IMR-90 (cell line): ENCODE measurements at regions not wholly inside any gene's neighbourhood (a gene's known extent, or its start where the extent isn't known, plus 50 kb on each side); places are given as distances from the start of the nearest gene placed in this dataset.

Experiments used
- ATAC-seq: fragments of 200-7000 bp; cut with Tn5 transposase; 2 replicates; pipeline ENCODE4 v1.9.1; 2020; ENCODE audit warnings: low read depth, mild to moderate bottlenecking, moderate library complexity
- BruUV-seq: library from RNA; stranded (reverse); fragments of 400-500 nt; replicated peaks from 2 replicates; lab custom pipeline; 2021; lab: Mats Ljungman, UMichigan
- CTCF ChIA-PET: fragments of 300-600 bp; formaldehyde crosslinking; extraction: SDS; loops from one replicate; lab custom pipeline; 2021; ENCODE audit warnings: antibody characterized with exemption; lab: Yijun Ruan, JAX
- POLR2A ChIA-PET: fragments of 300-600 bp; sonication (Branson Sonifier 250); formaldehyde crosslinking; loops from one replicate; lab custom pipeline; 2022; ENCODE audit warnings: antibody characterized with exemption; ENCODE audit not compliant: unreplicated experiment; lab: Charles Lee
- DNase-seq: peaks from one replicate; pipeline ENCODE4 v3.0.0; 2013
- H2AFZ ChIP-seq: replicated peaks from 2 replicates; pipeline ENCODE3; 2013; ENCODE audit warnings: low read length, mild to moderate bottlenecking; ENCODE audit not compliant: poor library complexity
- H2AK5ac ChIP-seq: 2 replicates; pipeline ENCODE4 v1.6.1; 2013; ENCODE audit warnings: low read depth, low read length, inconsistent platforms
- H2AK9ac ChIP-seq: replicated peaks from 2 replicates; pipeline ENCODE3; 2013; ENCODE audit warnings: mild to moderate bottlenecking, low read depth, low read length, moderate library complexity; ENCODE audit not compliant: poor library complexity
- H2BK120ac ChIP-seq: 2 replicates; pipeline ENCODE4 v1.6.1; 2013; ENCODE audit warnings: low read depth, low read length, inconsistent platforms
- H2BK15ac ChIP-seq: 3 replicates; pipeline ENCODE4 v1.6.1; 2013; ENCODE audit warnings: low read depth, low read length, inconsistent platforms
- H2BK20ac ChIP-seq: 2 replicates; pipeline ENCODE4 v1.6.1; 2013; ENCODE audit warnings: low read depth, mild to moderate bottlenecking, inconsistent platforms, low read length, moderate library complexity
- H2BK5ac ChIP-seq: 2 replicates; pipeline ENCODE4 v1.6.1; 2013; ENCODE audit warnings: mild to moderate bottlenecking, low read depth, low read length, inconsistent platforms; ENCODE audit not compliant: poor library complexity, severe bottlenecking
- H3K14ac ChIP-seq: replicated peaks from 2 replicates; pipeline ENCODE4 v1.6.1; 2013; ENCODE audit warnings: low read depth, low read length, inconsistent platforms
- H3K18ac ChIP-seq: 2 replicates; pipeline ENCODE4 v1.6.1; 2013; ENCODE audit warnings: low read depth, low read length, control low read depth
- H3K23ac ChIP-seq: 2 replicates; pipeline ENCODE4 v1.6.1; 2013; ENCODE audit warnings: low read depth, low read length, inconsistent platforms
- H3K27ac ChIP-seq: 2 replicates; pipeline ENCODE4 v1.5.1; 2013; ENCODE audit warnings: mild to moderate bottlenecking, control low read depth, low read length; ENCODE audit not compliant: insufficient read depth
- H3K27me3 ChIP-seq: 2 replicates; pipeline ENCODE4 v1.6.1; 2013; ENCODE audit warnings: low read length; ENCODE audit not compliant: control insufficient read depth, insufficient read depth
- H3K36me3 ChIP-seq: 2 replicates; pipeline ENCODE4 v1.6.1; 2013; ENCODE audit warnings: low read length, mixed read lengths; ENCODE audit not compliant: control insufficient read depth, insufficient read depth
- H3K4ac ChIP-seq: 2 replicates; pipeline ENCODE4 v1.6.1; 2013; ENCODE audit warnings: low read depth, low read length, inconsistent platforms
- H3K4me1 ChIP-seq: 2 replicates; pipeline ENCODE4 v1.6.1; 2013; ENCODE audit warnings: low read length, mixed read lengths; ENCODE audit not compliant: control insufficient read depth, insufficient read depth
- H3K4me2 ChIP-seq: 2 replicates; pipeline ENCODE4 v1.6.1; 2013; ENCODE audit warnings: low read depth, mild to moderate bottlenecking, control low read depth, low read length, moderate library complexity
- H3K4me3 ChIP-seq: 2 replicates; pipeline ENCODE4 v1.5.1; 2013; ENCODE audit warnings: low read depth, mild to moderate bottlenecking, control low read depth, low read length, moderate library complexity; ENCODE audit not compliant: insufficient read depth
- H3K56ac ChIP-seq: 2 replicates; pipeline ENCODE4 v1.6.1; 2013; ENCODE audit warnings: low read length, inconsistent platforms; ENCODE audit not compliant: insufficient read depth; ENCODE audit errors: extremely low read depth
- H3K79me1 ChIP-seq, 2 experiments: 2 replicates each; pipeline ENCODE4 v1.6.1; 2013; ENCODE audit warnings: low read length in 2 of 2, inconsistent platforms in 1 of 2, low read depth in 1 of 2
- H3K9ac ChIP-seq: 2 replicates; pipeline ENCODE4 v1.6.1; 2013; ENCODE audit warnings: low read depth, low read length, control low read depth
- H3K9me1 ChIP-seq: 2 replicates; pipeline ENCODE4 v1.6.1; 2013; ENCODE audit warnings: low read length, inconsistent platforms; ENCODE audit not compliant: insufficient read depth
- H3K9me3 ChIP-seq: 2 replicates; pipeline ENCODE4 v1.6.1; 2013; ENCODE audit warnings: low read length; ENCODE audit not compliant: control insufficient read depth, insufficient read depth
- H4K20me1 ChIP-seq: 2 replicates; pipeline ENCODE4 v1.6.1; 2013; ENCODE audit warnings: low read length, inconsistent platforms; ENCODE audit not compliant: insufficient read depth
- H4K5ac ChIP-seq: 2 replicates; pipeline ENCODE4 v1.6.1; 2013; ENCODE audit warnings: mild to moderate bottlenecking, low read depth, low read length, control low read depth
- H4K8ac ChIP-seq, 2 experiments: 2 replicates each; pipeline ENCODE4 v1.6.1; 2013; ENCODE audit warnings: low read depth in 2 of 2, low read length in 2 of 2, control low read depth in 1 of 2, inconsistent platforms in 1 of 2
- H4K91ac ChIP-seq: 2 replicates; pipeline ENCODE4 v1.6.1; 2013; ENCODE audit warnings: low read depth, low read length, inconsistent platforms; ENCODE audit not compliant: insufficient read depth
- BHLHE40 ChIP-seq: fragments of 150-350 bp; IDR thresholded peaks from 2 replicates; pipeline ENCODE4 v1.6.1; 2016; ENCODE audit warnings: mild to moderate bottlenecking, low read depth, low read length
- CEBPB ChIP-seq: IDR thresholded peaks from 2 replicates; pipeline ENCODE4 v1.6.1; 2012; ENCODE audit warnings: low read depth, low read length, improper control_type of control experiment
- CHD1 ChIP-seq: IDR thresholded peaks from 2 replicates; pipeline ENCODE4 v1.6.1; 2012; ENCODE audit warnings: low read depth, low read length, improper control_type of control experiment
- FOS ChIP-seq: fragments of 150-350 bp; IDR thresholded peaks from 2 replicates; pipeline ENCODE4 v1.6.1; 2016; ENCODE audit warnings: low read depth, low read length
- MAFK ChIP-seq: IDR thresholded peaks from 2 replicates; pipeline ENCODE4 v1.6.1; 2012; ENCODE audit warnings: low read depth, low read length, improper control_type of control experiment
- MAZ ChIP-seq: IDR thresholded peaks from 2 replicates; pipeline ENCODE4 v1.6.1; 2012; ENCODE audit warnings: low read depth, mild to moderate bottlenecking, low read length, improper control_type of control experiment, moderate library complexity, borderline replicate concordance
- MXI1 ChIP-seq: IDR thresholded peaks from 2 replicates; pipeline ENCODE4 v1.6.1; 2012; ENCODE audit warnings: low read depth, mild to moderate bottlenecking, low read length, moderate library complexity, borderline replicate concordance
- NFE2L2 ChIP-seq: fragments of 150-350 bp; IDR thresholded peaks from 2 replicates; pipeline ENCODE4 v1.6.1; 2016; ENCODE audit warnings: low read depth, mild to moderate bottlenecking, low read length
- POLR2A ChIP-seq: IDR thresholded peaks from 2 replicates; pipeline ENCODE4 v1.6.1; 2012; ENCODE audit warnings: mild to moderate bottlenecking, low read depth, low read length
- RAD21 ChIP-seq: IDR thresholded peaks from 2 replicates; pipeline ENCODE4 v1.6.1; 2012; ENCODE audit warnings: low read length, improper control_type of control experiment
- RCOR1 ChIP-seq: IDR thresholded peaks from 2 replicates; pipeline ENCODE4 v1.6.1; 2012; ENCODE audit warnings: mild to moderate bottlenecking, low read length, improper control_type of control experiment; ENCODE audit not compliant: insufficient replicate concordance
- RFX5 ChIP-seq: IDR thresholded peaks from 2 replicates; pipeline ENCODE4 v1.8.0; 2012; ENCODE audit warnings: low read depth, mild to moderate bottlenecking, low read length, moderate library complexity
- SMC3 ChIP-seq: fragments of 150-350 bp; IDR thresholded peaks from 2 replicates; pipeline ENCODE4 v1.6.1; 2016; ENCODE audit warnings: low read depth, mild to moderate bottlenecking, antibody characterized with exemption, low read length, moderate library complexity
- WGBS, 2 experiments: methylation state at CpG; one replicate each; pipeline versions ENCODE4 v1.1.5 to v1.1.7; 2013; ENCODE audit warnings: missing lambda C conversion rate in 2 of 2; ENCODE audit not compliant: insufficient read length in 1 of 2; ENCODE audit errors: extremely low coverage in 2 of 2; 5-methylcytosine and 5-hydroxymethylcytosine counted together
- dilution Hi-C: fragments of 300-500 bp; cut with HindIII; formaldehyde crosslinking; loops from one replicate; pipeline ENCODE4 v1.14.3; 2018; ENCODE audit warnings: low sequenced_read_pairs; ENCODE audit not compliant: unreplicated experiment
- in situ Hi-C: fragments of 300-500 bp; cut with MboI; formaldehyde crosslinking; loops from 3 replicates; pipeline ENCODE4 v1.14.3; 2019; ENCODE audit warnings: low sequenced_read_pairs, inconsistent platforms, mixed read lengths
- intact Hi-C: fragments of 100-400 bp; cut with micrococcal nuclease; formaldehyde crosslinking; loops from 2 replicates; pipeline ENCODE4 v1.10.0; 2022
- TF ChIP-seq, protein P1 (sequence below): conservative IDR thresholded peaks from 2 replicates; pipeline ENCODE4 v1.5.1; 2012; ENCODE audit warnings: mild to moderate bottlenecking, low read depth, low read length, improper control_type of control experiment
- TF ChIP-seq, protein P2 (sequence below): fragments of 150-350 bp; IDR thresholded peaks from 2 replicates; pipeline ENCODE4 v1.6.1; 2017; ENCODE audit warnings: mild to moderate bottlenecking, antibody characterized with exemption, low read length, low read depth
- TF ChIP-seq, protein P3 (sequence below): fragments of 150-350 bp; IDR thresholded peaks from 2 replicates; pipeline ENCODE4 v1.6.1; 2016; ENCODE audit warnings: low read depth, mild to moderate bottlenecking, low read length, moderate library complexity, borderline replicate concordance

DNA sequence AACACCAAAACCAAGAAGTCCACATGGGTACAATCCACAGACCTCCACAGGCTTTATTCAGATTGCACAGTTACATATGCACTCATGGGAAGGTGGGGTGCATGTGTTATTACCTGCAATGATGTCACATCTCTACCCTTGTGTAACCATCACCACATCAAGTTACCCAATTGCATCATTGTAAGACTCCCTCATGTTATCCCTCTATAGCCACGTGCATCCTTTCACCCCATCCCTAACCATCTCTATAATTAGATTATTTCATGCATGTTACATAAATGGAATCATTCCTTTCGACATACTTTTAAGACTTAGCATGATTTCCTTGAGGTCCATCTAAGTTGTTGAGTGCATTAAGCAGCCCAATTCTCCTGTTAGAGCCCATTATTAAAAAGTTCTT is 408.2 kb upstream of the C16orf82 start:
- H2AK9ac ChIP-seq = no peak overlapping the region
- dilution Hi-C loops (no loop called here), intact Hi-C loops (no loop called here), in situ Hi-C loops (no loop called here)
- H3K4ac ChIP-seq = no peak overlapping the region
- H4K8ac ChIP-seq = no peak overlapping the region
- no peak overlapping the region for H2BK20ac ChIP-seq
- H3K18ac ChIP-seq = no peak overlapping the region
- no peak overlapping the region for H2AFZ ChIP-seq
- H3K79me1 ChIP-seq = no peaks in the 10 kb centered on the region
- no peak overlapping the region for H2BK120ac ChIP-seq
- H3K27ac ChIP-seq = no peak overlapping the region
- peaks cover 2% of the 10 kb centered on the region; the same call in 1 of the 2 replicates for H3K9me3 ChIP-seq
- H3K9ac ChIP-seq = no peak overlapping the region
- no peak for ATAC-seq
- no peak overlapping the region for H2BK15ac ChIP-seq
- ChIA-PET POLR2A (no interaction called here), CTCF (no interaction called here)
- no peak for DNase-seq
- TF ChIP-seq SMC3 = no peak
- TF ChIP-seq FOS = no peak
- TF ChIP-seq POLR2A = no peak
- TF ChIP-seq, protein P1, sequence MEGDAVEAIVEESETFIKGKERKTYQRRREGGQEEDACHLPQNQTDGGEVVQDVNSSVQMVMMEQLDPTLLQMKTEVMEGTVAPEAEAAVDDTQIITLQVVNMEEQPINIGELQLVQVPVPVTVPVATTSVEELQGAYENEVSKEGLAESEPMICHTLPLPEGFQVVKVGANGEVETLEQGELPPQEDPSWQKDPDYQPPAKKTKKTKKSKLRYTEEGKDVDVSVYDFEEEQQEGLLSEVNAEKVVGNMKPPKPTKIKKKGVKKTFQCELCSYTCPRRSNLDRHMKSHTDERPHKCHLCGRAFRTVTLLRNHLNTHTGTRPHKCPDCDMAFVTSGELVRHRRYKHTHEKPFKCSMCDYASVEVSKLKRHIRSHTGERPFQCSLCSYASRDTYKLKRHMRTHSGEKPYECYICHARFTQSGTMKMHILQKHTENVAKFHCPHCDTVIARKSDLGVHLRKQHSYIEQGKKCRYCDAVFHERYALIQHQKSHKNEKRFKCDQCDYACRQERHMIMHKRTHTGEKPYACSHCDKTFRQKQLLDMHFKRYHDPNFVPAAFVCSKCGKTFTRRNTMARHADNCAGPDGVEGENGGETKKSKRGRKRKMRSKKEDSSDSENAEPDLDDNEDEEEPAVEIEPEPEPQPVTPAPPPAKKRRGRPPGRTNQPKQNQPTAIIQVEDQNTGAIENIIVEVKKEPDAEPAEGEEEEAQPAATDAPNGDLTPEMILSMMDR = no peak
- no peak for TF ChIP-seq NFE2L2
- TF ChIP-seq MXI1 = no peak
- no peak for TF ChIP-seq RCOR1
- TF ChIP-seq RFX5 = no peak
- TF ChIP-seq, protein P2, sequence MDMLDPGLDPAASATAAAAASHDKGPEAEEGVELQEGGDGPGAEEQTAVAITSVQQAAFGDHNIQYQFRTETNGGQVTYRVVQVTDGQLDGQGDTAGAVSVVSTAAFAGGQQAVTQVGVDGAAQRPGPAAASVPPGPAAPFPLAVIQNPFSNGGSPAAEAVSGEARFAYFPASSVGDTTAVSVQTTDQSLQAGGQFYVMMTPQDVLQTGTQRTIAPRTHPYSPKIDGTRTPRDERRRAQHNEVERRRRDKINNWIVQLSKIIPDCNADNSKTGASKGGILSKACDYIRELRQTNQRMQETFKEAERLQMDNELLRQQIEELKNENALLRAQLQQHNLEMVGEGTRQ = no peak
- no peak for TF ChIP-seq CHD1
- TF ChIP-seq RAD21 = no peak
- TF ChIP-seq MAZ = no peak
- no peak for TF ChIP-seq CEBPB
- TF ChIP-seq MAFK = no peak
- no peak for TF ChIP-seq BHLHE40
- TF ChIP-seq, protein P3, sequence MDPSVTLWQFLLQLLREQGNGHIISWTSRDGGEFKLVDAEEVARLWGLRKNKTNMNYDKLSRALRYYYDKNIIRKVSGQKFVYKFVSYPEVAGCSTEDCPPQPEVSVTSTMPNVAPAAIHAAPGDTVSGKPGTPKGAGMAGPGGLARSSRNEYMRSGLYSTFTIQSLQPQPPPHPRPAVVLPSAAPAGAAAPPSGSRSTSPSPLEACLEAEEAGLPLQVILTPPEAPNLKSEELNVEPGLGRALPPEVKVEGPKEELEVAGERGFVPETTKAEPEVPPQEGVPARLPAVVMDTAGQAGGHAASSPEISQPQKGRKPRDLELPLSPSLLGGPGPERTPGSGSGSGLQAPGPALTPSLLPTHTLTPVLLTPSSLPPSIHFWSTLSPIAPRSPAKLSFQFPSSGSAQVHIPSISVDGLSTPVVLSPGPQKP = no peak
- H3K9me1 ChIP-seq = no peaks in the 10 kb centered on the region
- no peak overlapping the region for H2BK5ac ChIP-seq
- no peak overlapping the region for H3K56ac ChIP-seq
- no peaks in the 10 kb centered on the region for H3K4me1 ChIP-seq
- H3K4me3 ChIP-seq = no peak overlapping the region
- H4K20me1 ChIP-seq = no peaks in the 10 kb centered on the region
- no peak overlapping the region for H3K4me2 ChIP-seq
- H3K14ac ChIP-seq = no peak overlapping the region
- no peak overlapping the region for H4K5ac ChIP-seq
- no CpG with 5 or more reads among the region's 2 CpGs for whole genome bisulfite sequencing, 2 experiments
- BruUV-seq = no TSS peak
- no peak overlapping the region for H4K91ac ChIP-seq
- H3K23ac ChIP-seq = no peak overlapping the region
- H3K36me3 ChIP-seq = no peaks in the 10 kb centered on the region
- no peak overlapping the region for H2AK5ac ChIP-seq
- no peaks in the 10 kb centered on the region for H3K27me3 ChIP-seq
